CMK (cell line): ENCODE measurements at regions not wholly inside any gene's neighbourhood (a gene's known extent, or its start where the extent isn't known, plus 50 kb on each side); places are given as distances from the start of the nearest gene placed in this dataset.

ENCODE experiments used
- DNase-seq: peaks from one replicate; pipeline ENCODE4 v3.0.0-alpha.2; 2010; ENCODE audit warnings: low read depth

- DNase-seq, result no peak
Measured at GRCh38 chrX:45300638-45301037, 100.0 kb upstream of the DIPK2B start.

DNA sequence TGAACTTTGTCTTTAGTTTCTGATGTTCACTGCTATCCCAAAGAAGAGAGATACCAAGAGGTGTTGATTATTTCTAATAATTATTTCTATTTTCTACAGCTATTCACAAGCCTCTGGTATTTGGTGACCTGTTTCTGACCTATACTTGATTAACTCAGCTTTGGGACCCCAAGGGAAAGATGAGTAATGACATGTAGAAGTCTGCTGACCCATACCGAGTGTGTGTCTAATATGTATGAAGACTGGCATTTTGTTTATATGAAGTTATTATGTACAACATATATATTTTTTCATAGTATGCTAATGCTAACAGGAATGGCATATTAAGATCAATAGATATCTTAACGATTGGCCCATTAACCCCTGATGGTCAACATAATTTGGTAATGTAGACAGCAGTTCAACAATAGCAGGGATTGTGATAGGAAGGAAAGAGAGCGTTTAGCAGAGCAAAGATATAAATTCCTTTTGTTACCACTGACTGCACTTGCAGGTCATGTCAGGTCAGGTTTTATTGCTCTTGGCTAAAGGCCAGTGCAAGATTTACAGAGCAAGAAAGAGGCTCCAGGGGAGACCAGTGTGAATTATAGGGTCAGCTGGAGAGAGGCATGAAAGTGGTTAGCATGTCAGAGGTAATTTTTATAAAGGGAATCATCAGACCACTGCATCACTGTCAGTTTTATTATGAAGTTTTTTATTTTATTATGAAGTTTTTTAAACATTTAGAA is 94.7 kb upstream of the DIPK2B start:
- no peak for DNase-seq

DNA sequence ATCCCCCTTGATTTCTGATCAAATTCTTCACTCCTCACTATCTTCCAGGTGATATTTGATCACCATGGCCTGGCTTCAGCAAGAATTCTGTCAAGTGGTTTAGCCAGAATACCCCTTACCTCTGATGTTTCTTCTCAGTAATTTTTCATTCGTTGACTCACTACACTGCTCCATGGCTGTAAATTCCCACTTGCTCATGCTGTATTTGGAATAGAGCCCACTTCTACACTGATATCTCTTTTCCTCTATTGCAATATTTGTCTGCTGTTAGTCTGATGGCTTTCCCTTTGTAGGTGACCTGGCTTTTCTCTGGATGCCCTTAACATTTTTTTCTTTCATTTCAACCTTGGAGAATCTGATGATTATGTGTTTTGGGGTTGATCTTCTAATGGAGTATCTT is 73.9 kb upstream of the DIPK2B start:
- no peak for DNase-seq

GRCh38 chrX:45267007-45267406 is 66.3 kb upstream of the DIPK2B start:
- DNase-seq, result no peak

GRCh38 chrX:45266456-45266855 is 65.8 kb upstream of the DIPK2B start:
- DNase-seq, result no peak

DNA sequence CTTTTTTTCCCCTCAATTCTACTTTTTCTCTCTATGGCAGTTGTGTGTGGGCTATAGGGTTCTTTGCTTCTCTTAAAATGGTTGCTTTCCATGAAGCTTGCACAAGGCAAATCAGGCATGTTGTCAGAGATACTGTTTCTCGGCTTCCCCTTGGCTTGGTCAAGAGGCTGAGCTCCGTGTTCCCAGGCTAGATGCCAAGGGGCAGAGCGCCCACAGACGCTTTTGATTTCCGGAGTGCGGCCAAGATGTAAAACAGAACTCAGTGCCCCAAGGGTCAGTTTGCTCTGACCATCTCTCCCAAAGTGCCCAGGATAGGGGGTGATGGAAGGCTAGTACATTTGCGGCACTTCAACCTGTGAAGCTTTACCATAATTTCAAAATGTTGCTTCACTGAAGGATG is 64.2 kb upstream of the DIPK2B start:
- no peak for DNase-seq

- DNase-seq, result no peak
Measured at GRCh38 chrX:45261471-45261870, 60.8 kb upstream of the DIPK2B start.

DNA sequence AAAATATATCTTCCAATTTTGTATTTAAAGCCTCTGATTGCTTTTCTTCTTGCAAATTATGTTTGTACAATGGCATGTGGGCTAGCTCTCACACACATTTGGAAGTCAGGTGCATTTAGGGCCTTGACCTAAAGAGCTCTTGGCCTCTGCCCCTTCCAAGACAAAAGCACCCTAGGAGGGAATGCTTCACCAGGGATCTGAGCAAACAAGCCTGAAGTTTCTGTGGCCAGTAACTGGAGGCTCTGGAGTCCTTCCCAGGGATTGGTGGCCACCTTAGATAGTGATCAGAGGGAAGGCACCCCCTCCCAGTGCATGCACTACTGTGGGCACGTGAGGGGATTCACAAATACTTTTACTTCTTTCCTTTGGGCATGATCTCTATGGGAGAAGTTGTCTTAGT is 60.3 kb upstream of the DIPK2B start:
- DNase-seq, result no peak

DNA sequence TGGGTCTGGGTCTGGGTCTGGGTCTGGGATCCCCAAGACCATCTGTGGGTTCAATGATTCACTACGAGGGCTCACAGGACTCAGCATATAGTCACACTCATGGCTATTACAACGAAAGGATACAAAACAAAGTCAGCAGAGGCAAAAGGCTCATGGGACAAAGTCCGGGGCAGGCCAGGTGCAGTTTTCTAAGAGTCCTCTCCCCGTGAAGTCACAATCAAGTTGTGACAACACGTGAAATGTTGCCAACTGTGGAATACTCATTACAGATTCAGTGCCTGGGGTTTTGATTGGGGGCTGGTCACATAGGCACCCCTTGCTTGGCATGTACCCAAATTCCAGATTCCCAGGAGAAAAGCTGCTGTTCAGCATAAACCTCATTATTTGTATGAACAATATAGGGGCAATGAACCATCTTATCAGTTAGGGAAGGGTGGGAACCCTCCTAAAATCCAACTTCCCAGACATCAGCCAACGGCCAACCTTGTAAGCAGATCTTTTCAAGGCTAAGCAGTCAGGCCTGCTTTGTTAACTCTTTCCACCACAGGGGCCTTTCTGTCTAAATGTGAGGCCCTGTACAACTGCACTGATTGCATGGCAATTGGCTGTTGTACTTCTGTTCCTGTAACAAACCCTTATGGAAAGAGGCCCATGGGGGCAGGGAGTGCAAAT is 58.2 kb upstream of the DIPK2B start:
- no peak for DNase-seq
